ENCODE measurements at regions not wholly inside any gene's neighbourhood (a gene's known extent, or its start where the extent isn't known, plus 50 kb on each side); places are given as distances from the start of the nearest gene placed in this dataset.

- 88 to 95% (median 91%) methylated on average over 7 of the region's 7 CpGs for WGBS, 4 donors
- ATAC-seq (no peak), DNase-seq (no peak)
- no peaks in the 10 kb centered on the region for H3K27me3 ChIP-seq
- intact Hi-C loops (cut with DNase I): no loop called here
- H3K4me3 ChIP-seq: no peak overlapping the region
- H3K27ac ChIP-seq: no peak overlapping the region
- H3K36me3 ChIP-seq: no peaks in the 10 kb centered on the region
- TF ChIP-seq POLR2A (IDR thresholded peaks at IDR 0.05) (no peak), CTCF (IDR thresholded peaks at IDR 0.05) (no peak)
- peaks cover 0 to 5% (median 0%) of the 10 kb centered on the region in 12 donors for H3K4me1 ChIP-seq
- H3K9me3 ChIP-seq: no peaks in the 10 kb centered on the region
Measured at GRCh38 chr3:157838457-157838856, 267.8 kb downstream of the SHOX2 start.

GRCh38 chr3:157837336-157837735, 268.9 kb downstream of the SHOX2 start:
- no peak for DNase-seq

GRCh38 chr3:157836022-157836421, 270.2 kb downstream of the SHOX2 start:
- H3K4me1 ChIP-seq: peaks cover 0 to 5% (median 0%) of the 10 kb centered on the region in 12 donors
- H3K4me3 ChIP-seq: peak overlapping the region in 2 of 12 donors; percentile 25
- ATAC-seq: peak in 3 of 4 donors; percentile 34 to 51 (median 45)
- H3K27ac ChIP-seq: no peak overlapping the region
- H3K27me3 ChIP-seq: no peaks in the 10 kb centered on the region
- no peaks in the 10 kb centered on the region for H3K9me3 ChIP-seq
- no peaks in the 10 kb centered on the region for H3K36me3 ChIP-seq
- 22 to 30% (median 26%) methylated on average over 7 of the region's 7 CpGs for WGBS, 4 donors
- peak in 1 of 5 donors; percentile 24 for DNase-seq
- no peak for TF ChIP-seq POLR2A (IDR thresholded peaks at IDR 0.05)
- no peak for TF ChIP-seq CTCF (IDR thresholded peaks at IDR 0.05)
- intact Hi-C loops (cut with DNase I): no loop called here

More at GRCh38 chr3:157837336-157837735, 268.9 kb downstream of the SHOX2 start:
- no peak for ATAC-seq
- no peak for TF ChIP-seq POLR2A (IDR thresholded peaks at IDR 0.05)
- no peak for TF ChIP-seq CTCF (IDR thresholded peaks at IDR 0.05)
- peaks cover 0 to 5% (median 0%) of the 10 kb centered on the region in 12 donors for H3K4me1 ChIP-seq
- H3K4me3 ChIP-seq: no peak overlapping the region
- no peaks in the 10 kb centered on the region for H3K27me3 ChIP-seq
- H3K27ac ChIP-seq: no peak overlapping the region
- no peaks in the 10 kb centered on the region for H3K36me3 ChIP-seq
- intact Hi-C loops (cut with DNase I): no loop called here
- WGBS, 4 donors: 92 to 95% (median 93%) methylated on average over 1 of the region's 1 CpG
- no peaks in the 10 kb centered on the region for H3K9me3 ChIP-seq

GRCh38 chr3:157832588-157832987, 273.6 kb downstream of the SHOX2 start:
- TF ChIP-seq CTCF (IDR thresholded peaks at IDR 0.05) (no peak), POLR2A (IDR thresholded peaks at IDR 0.05) (no peak)
- WGBS, 4 donors: 74 to 84% (median 81%) methylated on average over 3 of the region's 3 CpGs
- no peak overlapping the region for H3K27ac ChIP-seq
- H3K4me1 ChIP-seq: peaks cover 0 to 5% (median 0%) of the 10 kb centered on the region in 12 donors
- H3K27me3 ChIP-seq: no peaks in the 10 kb centered on the region
- ATAC-seq (no peak), DNase-seq (no peak)
- intact Hi-C loops (cut with DNase I): no loop called here
- peaks cover 0 to 25% (median 14%) of the 10 kb centered on the region in 12 donors for H3K9me3 ChIP-seq
- no peaks in the 10 kb centered on the region for H3K36me3 ChIP-seq
- no peak overlapping the region for H3K4me3 ChIP-seq
